ENCODE measurements at regions not wholly inside any gene's neighbourhood (a gene's known extent, or its start where the extent isn't known, plus 50 kb on each side); places are given as distances from the start of the nearest gene placed in this dataset.
"Not testable (repeated sequence)": the region's sequence is repeated elsewhere in the genome, so short reads cannot be mapped to it uniquely, and the experiment has no call there.

- no peak overlapping the region for H3K4me3 Mint-ChIP-seq
- no peak for ATAC-seq
- H3K27ac Mint-ChIP-seq = no peak overlapping the region
- DNase-seq = no peak
- POLR2A ChIA-PET = no interaction called here
- H3K36me3 Mint-ChIP-seq = no peaks in the 10 kb centered on the region
- H3K27me3 Mint-ChIP-seq = no peaks in the 10 kb centered on the region
- H3K9me3 Mint-ChIP-seq = peaks cover 0 to 3% (median 0%) of the 10 kb centered on the region in 9 donors
- no peaks in the 10 kb centered on the region for H3K4me1 Mint-ChIP-seq
These were observed 448.5 kb upstream of the GRAMD2B start for GRCh38 chr5:125974679-125975078.

GRCh38 chr5:125976421-125977000, 446.7 kb upstream of the GRAMD2B start:
- DNase-seq (no peak), ATAC-seq (no peak)
- no peaks in the 10 kb centered on the region for H3K27me3 Mint-ChIP-seq
- H3K4me3 Mint-ChIP-seq = no peak overlapping the region
- H3K9me3 Mint-ChIP-seq = peaks cover 0 to 3% (median 0%) of the 10 kb centered on the region in 9 donors
- no peaks in the 10 kb centered on the region for H3K4me1 Mint-ChIP-seq
- H3K27ac Mint-ChIP-seq = no peak overlapping the region
- no peaks in the 10 kb centered on the region for H3K36me3 Mint-ChIP-seq
- POLR2A ChIA-PET = no interaction called here

- POLR2A ChIA-PET = no interaction called here
- Mint-ChIP-seq H3K4me1 (no peaks in the 10 kb centered on the region), H3K36me3 (no peaks in the 10 kb centered on the region), H3K4me3 (no peak overlapping the region), H3K27me3 (no peaks in the 10 kb centered on the region), H3K27ac (no peak overlapping the region), H3K9me3 (peaks cover 0 to 7% (median 0%) of the 10 kb centered on the region in 9 donors)
- no peak for ATAC-seq
- DNase-seq = no peak
These were observed 445.2 kb upstream of the GRAMD2B start for GRCh38 chr5:125978015-125978414.

GRCh38 chr5:125979636-125980035, 443.6 kb upstream of the GRAMD2B start:
- Mint-ChIP-seq H3K36me3 (no peaks in the 10 kb centered on the region), H3K27me3 (no peaks in the 10 kb centered on the region), H3K4me1 (no peaks in the 10 kb centered on the region), H3K4me3 (no peak overlapping the region), H3K9me3 (peaks cover 0 to 7% (median 0%) of the 10 kb centered on the region in 9 donors), H3K27ac (no peak overlapping the region)
- no peak for DNase-seq
- ATAC-seq = no peak
- POLR2A ChIA-PET = no interaction called here

- Mint-ChIP-seq H3K27ac (no peak overlapping the region), H3K36me3 (no peaks in the 10 kb centered on the region), H3K4me3 (no peak overlapping the region), H3K27me3 (no peaks in the 10 kb centered on the region), H3K4me1 (no peaks in the 10 kb centered on the region), H3K9me3 (peaks cover 0 to 7% (median 0%) of the 10 kb centered on the region in 9 donors)
- DNase-seq (no peak), ATAC-seq (no peak)
- POLR2A ChIA-PET = no interaction called here
These were observed 442.2 kb upstream of the GRAMD2B start for GRCh38 chr5:125981016-125981415.

GRCh38 chr5:125987677-125988255, 435.4 kb upstream of the GRAMD2B start:
- DNase-seq (no peak), ATAC-seq (no peak)
- Mint-ChIP-seq H3K9me3 (peaks cover 0 to 7% (median 2%) of the 10 kb centered on the region in 9 donors), H3K4me1 (no peaks in the 10 kb centered on the region), H3K27me3 (no peaks in the 10 kb centered on the region), H3K27ac (peak overlapping the region in 1 of 10 donors; percentile 48), H3K4me3 (no peak overlapping the region), H3K36me3 (peaks cover 0 to 2% (median 0%) of the 10 kb centered on the region in 3 donors)
- POLR2A ChIA-PET = no interaction called here

GRCh38 chr5:125992050-125992449, 431.2 kb upstream of the GRAMD2B start:
- POLR2A ChIA-PET = no interaction called here
- no peaks in the 10 kb centered on the region for H3K4me1 Mint-ChIP-seq
- no peak overlapping the region for H3K4me3 Mint-ChIP-seq
- ATAC-seq (no peak), DNase-seq (no peak)
- no peak overlapping the region for H3K27ac Mint-ChIP-seq
- H3K27me3 Mint-ChIP-seq = no peaks in the 10 kb centered on the region
- peaks cover 0 to 2% (median 0%) of the 10 kb centered on the region in 3 donors for H3K36me3 Mint-ChIP-seq
- peaks cover 0 to 5% (median 3%) of the 10 kb centered on the region in 9 donors for H3K9me3 Mint-ChIP-seq

- POLR2A ChIA-PET, H3K27me3 Mint-ChIP-seq, H3K4me1 Mint-ChIP-seq, H3K27ac Mint-ChIP-seq, H3K4me3 Mint-ChIP-seq, ATAC-seq, H3K36me3 Mint-ChIP-seq, DNase-seq: not testable (repeated sequence)
- H3K9me3 Mint-ChIP-seq = peaks cover 0 to 17% (median 3%) of the 10 kb centered on the region in 9 donors
These were observed 423.8 kb upstream of the GRAMD2B start for GRCh38 chr5:125999271-126000030.

GRCh38 chr5:126000507-126000906, 422.7 kb upstream of the GRAMD2B start:
- no peaks in the 10 kb centered on the region for H3K27me3 Mint-ChIP-seq
- ATAC-seq (no peak), DNase-seq (no peak)
- H3K9me3 Mint-ChIP-seq = peaks cover 0 to 17% (median 3%) of the 10 kb centered on the region in 9 donors
- H3K27ac Mint-ChIP-seq = no peak overlapping the region
- H3K36me3 Mint-ChIP-seq = no peaks in the 10 kb centered on the region
- no peaks in the 10 kb centered on the region for H3K4me1 Mint-ChIP-seq
- H3K4me3 Mint-ChIP-seq = no peak overlapping the region
- POLR2A ChIA-PET = no interaction called here

GRCh38 chr5:126002222-126002897, 420.8 kb upstream of the GRAMD2B start:
- Mint-ChIP-seq H3K27me3 (no peaks in the 10 kb centered on the region), H3K4me3 (no peak overlapping the region), H3K27ac (no peak overlapping the region), H3K9me3 (peaks cover 0 to 12% (median 2%) of the 10 kb centered on the region in 9 donors), H3K4me1 (no peaks in the 10 kb centered on the region), H3K36me3 (no peaks in the 10 kb centered on the region)
- POLR2A ChIA-PET = no interaction called here
- DNase-seq (no peak), ATAC-seq (no peak)

GRCh38 chr5:126003309-126003708, 419.9 kb upstream of the GRAMD2B start:
- Mint-ChIP-seq H3K36me3 (no peaks in the 10 kb centered on the region), H3K4me1 (no peaks in the 10 kb centered on the region), H3K27ac (no peak overlapping the region), H3K27me3 (no peaks in the 10 kb centered on the region), H3K4me3 (no peak overlapping the region), H3K9me3 (peaks cover 0 to 11% (median 6%) of the 10 kb centered on the region in 9 donors)
- POLR2A ChIA-PET = no interaction called here
- DNase-seq = no peak
- ATAC-seq = no peak

GRCh38 chr5:126004636-126005035, 418.6 kb upstream of the GRAMD2B start:
- H3K27me3 Mint-ChIP-seq = no peaks in the 10 kb centered on the region
- H3K9me3 Mint-ChIP-seq = peaks cover 0 to 14% (median 4%) of the 10 kb centered on the region in 9 donors
- H3K27ac Mint-ChIP-seq = no peak overlapping the region
- ATAC-seq (no peak), DNase-seq (no peak)
- no peak overlapping the region for H3K4me3 Mint-ChIP-seq
- H3K36me3 Mint-ChIP-seq = no peaks in the 10 kb centered on the region
- POLR2A ChIA-PET = no interaction called here
- H3K4me1 Mint-ChIP-seq = no peaks in the 10 kb centered on the region

GRCh38 chr5:126007841-126008240, 415.4 kb upstream of the GRAMD2B start:
- Mint-ChIP-seq H3K27me3 (no peaks in the 10 kb centered on the region), H3K4me3 (no peak overlapping the region), H3K27ac (no peak overlapping the region), H3K4me1 (no peaks in the 10 kb centered on the region), H3K36me3 (no peaks in the 10 kb centered on the region), H3K9me3 (peaks cover 0 to 15% (median 4%) of the 10 kb centered on the region in 9 donors)
- POLR2A ChIA-PET = no interaction called here
- ATAC-seq (no peak), DNase-seq (no peak)
